SHP77 (cell line): ENCODE measurements at regions not wholly inside any gene's neighbourhood (a gene's known extent, or its start where the extent isn't known, plus 50 kb on each side); places are given as distances from the start of the nearest gene placed in this dataset.
"Not testable (repeated sequence)": the region's sequence is repeated elsewhere in the genome, so short reads cannot be mapped to it uniquely, and the experiment has no call there.

Experiments
- DNase-seq, 2 experiments: peaks; one replicate each; lab custom pipeline; 2025; lab: John Stamatoyannopoulos, UW

DNA sequence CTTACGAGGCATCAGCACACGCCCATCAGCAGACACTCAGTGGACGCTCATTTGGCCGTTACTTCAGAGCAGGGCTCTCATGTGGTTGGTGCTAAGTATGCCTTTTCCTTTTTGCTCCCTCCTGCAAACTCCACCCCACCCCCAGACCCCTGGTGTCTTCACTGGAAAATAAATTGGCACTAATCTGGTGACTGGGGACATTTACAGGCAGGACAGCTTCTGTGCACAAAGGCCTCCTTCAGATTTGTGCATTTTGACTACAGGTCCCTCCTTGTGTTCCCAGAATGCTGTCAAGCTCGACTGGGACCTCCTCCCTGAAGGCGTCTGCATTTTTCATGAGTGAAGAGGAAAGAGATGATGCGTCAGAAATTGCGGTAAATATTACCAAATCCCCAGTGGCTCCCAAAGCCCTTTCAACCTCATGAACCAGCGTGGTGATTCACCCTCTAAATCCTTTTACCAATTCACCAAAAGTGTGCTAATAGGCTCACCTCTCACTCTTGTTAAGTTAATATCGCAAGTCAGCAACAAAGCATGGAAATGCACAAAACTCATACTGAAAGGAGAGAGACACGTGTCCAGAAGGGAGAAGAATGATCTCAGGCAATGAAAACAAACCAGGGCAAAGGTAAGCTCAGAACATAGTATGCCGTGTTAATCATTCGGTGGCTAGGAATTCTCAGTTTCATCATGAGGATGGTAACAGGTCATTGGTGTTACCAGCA lies 119.0 kb downstream of the NKX6-1 start:
- no peak for DNase-seq

DNA sequence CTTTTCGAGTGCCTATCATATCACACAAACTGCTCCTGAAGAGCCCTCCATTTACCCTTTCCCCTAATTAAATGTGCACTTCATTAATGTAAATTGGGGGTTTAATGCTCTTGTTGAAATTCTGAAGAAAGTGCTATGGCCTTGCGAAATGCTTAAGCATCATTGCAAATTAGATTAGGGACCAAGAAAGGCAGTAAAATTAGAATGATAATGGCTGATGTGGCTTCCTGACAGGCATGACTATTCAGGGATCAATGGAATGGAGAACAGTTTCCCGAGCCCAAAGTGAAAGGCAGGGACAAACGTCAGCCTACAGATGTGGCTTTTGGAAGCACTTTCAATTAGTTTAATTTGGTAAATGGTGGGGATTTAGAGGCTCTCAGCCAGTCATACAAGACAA lies 120.1 kb downstream of the NKX6-1 start:
- no peak for DNase-seq

DNA sequence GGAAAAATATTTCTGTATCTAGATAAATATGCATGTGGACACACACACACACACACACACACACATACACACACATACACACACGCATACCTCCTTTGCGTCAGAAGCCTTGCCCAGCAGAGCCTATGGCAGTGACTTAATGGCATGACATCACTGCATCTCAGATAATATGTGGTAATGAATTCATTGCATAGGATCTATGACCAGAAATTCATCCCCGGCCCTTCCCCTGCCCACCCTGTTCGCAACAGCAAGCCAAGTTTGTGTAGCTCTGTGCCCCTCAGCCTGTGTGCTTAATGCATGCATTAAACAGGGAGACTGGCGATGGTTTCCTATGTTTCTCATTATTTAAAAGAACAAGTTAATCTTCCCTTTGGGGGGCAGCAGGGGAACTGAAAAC lies 120.7 kb downstream of the NKX6-1 start:
- DNase-seq = no peak

DNA sequence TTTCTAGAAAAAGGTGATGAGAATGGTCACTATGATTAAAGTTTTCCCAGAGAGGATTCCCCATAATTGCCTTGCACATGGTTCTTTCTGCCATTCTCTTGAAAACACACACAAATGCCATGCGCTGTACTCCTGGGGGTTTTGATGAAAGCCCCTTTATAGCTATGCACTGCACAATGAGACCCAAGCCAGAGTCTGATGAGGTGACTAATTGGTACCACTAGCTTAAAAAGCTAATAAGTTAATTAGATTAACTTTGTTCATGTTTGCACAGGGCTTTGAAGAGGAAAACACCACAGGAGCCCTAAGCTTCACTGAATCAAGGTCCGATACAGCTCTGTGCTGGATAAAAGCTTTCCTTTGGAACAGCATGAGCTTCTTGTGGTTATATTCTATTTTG lies 132.2 kb downstream of the NKX6-1 start:
- DNase-seq = no peak

DNA sequence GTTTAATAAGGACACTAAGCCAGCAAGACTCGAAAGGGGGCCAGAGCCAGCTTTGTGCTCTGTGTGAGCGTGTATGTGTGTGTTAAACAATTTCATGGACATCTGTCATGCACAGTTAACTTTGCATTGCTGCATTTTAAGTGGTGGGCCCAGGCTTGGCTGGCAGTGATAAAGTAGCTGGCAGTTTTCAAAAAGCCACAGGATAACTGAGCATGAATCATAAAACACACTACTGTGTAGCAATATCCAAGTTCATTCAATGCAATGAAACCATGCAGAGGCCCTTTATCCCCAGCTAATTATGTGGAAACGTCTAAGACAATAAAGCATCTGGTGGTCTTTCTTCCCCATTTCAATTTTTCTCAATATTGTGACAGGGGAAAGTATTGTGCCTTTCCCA lies 132.9 kb downstream of the NKX6-1 start:
- DNase-seq = no peak

DNA sequence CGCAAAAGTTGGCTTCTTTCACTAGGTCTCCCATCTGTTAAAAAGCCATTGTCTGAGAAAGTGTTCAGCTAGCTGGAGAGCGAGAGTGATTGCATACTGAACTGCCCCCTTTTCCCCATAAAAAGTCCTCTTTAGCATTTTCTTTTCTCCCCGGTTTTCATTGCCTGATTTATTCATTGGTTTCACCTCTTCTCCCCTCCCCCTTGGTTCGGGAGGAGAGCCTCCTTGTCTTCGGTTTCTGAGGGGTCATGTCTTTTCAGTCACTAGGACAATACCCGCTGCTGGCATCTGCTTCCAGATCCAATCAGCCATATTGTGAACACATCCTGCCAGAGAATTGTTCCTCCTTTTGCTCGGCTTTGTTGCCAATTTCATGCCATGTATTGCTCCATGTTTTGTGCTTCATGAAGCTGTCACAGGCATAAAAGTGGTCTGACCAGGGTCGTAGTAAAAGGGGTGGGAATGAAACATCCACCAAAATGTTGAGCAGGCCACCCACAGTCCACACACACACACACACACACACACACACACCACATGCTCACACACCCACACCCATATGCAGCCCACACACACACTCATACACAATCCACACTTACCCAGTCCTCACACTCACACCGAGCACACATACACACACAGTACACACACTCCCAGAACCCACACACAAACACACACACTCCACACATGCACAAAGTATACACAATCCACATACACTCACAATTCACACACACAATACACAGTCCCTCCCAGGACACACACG lies 136.0 kb downstream of the NKX6-1 start:
- DNase-seq = peak in 1 of 2 experiments; percentile 9

DNA sequence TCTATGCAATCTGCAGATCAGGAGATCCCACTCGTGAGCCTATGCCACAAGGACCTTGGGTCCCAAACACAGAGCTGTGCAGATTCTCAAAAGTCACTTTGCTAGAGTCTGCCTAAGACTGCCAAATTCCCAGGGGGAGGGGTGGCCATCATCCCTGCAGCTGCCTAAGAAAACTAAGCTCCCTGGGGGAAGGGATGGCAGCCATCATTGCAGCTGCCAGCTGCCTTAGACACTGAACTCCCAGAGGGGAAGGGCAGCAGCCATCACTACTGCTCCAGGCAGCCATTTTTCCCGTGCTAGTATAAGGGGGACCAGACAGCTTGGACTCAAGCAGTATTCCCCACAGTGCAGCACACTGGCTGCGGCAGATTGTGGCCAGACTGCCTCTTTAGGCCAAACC lies 156.9 kb downstream of the NKX6-1 start:
- DNase-seq = no peak

DNA sequence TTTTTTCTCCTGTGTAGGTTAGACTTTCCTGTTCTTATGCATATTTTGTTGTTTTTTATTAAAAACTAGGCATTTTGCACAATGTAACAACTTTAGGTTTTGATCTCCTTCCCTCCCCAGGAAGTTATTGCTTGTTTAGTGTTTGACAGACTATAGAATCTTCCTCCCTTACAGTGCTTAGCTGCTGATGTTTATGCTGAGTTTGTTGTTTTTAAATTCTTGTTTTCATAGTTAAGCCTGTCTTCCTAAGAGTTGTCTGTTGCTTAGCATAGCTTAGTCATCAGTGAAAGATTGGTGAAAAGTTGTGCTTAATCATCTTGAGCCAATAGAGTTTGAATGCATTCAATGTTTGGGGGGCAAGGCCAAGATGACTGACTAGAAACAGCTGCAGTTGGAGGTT lies 157.5 kb downstream of the NKX6-1 start:
- DNase-seq = no peak

DNA sequence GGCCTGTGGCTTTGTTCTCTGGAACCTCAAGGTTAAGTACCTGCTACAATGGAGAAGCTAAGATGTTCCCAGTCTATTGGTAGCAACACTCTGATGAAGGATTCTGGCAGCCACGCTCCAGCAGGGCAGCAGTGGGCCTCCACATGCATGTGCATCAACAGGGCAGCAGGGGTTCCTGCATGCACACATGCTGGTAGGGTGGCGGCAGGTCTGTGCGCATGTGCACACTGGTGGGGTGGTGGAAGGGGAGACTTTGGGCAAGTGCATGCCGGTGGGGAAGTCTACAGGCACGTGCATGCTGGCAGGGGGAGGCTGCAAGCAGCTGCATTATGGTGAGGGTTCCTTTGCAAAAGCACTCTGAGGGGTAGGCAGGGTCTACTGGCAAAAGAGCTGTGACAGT lies 160.7 kb downstream of the NKX6-1 start:
- no peak for DNase-seq

DNA sequence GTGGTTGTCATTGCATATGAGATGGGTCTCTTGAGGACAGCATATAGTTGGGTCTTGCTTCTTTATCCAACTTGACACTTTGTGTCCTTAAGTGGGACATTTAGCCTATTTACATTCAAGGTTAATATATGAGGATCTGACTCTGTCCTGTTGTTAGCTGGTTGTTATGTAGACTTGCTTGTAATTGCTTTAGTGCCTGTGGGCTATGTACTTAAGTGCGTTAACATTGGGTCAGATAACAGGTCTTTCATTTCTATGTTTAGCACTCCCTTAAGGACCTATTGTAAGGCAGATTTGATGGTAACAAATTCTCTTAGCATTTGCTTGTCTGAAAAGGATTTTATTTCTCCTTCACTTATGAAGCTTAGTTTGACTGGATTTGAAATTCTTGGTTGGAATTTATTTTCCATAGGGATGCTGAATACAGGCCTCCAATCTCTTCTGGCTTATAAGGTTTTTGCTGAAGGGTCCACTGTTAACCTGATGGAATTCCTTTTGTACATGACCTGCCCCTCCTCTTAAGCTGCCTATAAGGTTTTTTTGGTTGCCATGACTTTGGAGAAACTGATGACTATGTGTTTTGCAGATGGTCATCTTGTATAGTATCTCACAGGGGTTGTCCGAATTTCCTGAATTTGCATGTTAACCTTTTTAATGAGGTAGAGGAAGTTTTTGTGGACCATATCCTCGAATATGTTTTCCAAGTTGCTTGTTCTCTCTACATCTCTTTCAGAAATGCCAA lies 162.0 kb downstream of the NKX6-1 start:
- DNase-seq = no peak

DNA sequence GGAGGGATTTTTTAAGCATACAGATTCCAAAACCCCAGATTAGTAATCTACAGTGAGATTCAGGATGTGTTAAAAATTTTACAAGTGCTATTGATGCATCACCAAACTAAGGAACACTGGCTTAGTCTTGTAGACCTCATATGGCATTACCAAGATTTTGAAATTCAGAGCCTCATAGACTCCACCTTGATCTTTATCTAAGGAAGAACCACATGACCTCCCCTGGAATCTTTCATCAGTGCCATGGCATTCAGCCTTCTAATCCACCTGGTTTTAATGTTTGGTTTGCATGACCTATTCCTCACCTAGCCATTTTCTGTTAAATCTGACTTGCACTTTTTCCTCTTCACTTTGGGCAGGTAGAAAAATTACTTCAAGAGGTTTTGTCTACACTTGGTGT lies 171.6 kb downstream of the NKX6-1 start:
- no peak for DNase-seq

DNA sequence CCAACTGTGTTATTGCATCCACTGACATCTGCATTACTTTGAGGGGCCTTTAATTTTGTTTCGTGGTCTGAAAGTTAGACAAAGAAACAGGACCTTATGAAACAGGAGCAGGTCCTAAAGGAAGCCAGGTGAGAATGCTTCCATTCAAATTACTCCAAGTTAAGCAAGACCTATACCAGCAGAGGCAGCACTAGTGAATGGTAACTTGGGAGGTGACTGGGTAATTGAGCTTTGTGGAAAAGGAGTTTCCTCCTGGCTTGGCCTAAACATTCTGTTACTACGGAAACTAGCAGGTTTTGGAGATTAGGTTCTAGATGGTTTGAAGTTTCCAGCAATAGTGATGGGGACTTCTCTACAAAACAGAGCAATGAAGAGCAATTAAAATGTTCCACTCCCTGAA lies 173.5 kb downstream of the NKX6-1 start:
- no peak for DNase-seq

DNA sequence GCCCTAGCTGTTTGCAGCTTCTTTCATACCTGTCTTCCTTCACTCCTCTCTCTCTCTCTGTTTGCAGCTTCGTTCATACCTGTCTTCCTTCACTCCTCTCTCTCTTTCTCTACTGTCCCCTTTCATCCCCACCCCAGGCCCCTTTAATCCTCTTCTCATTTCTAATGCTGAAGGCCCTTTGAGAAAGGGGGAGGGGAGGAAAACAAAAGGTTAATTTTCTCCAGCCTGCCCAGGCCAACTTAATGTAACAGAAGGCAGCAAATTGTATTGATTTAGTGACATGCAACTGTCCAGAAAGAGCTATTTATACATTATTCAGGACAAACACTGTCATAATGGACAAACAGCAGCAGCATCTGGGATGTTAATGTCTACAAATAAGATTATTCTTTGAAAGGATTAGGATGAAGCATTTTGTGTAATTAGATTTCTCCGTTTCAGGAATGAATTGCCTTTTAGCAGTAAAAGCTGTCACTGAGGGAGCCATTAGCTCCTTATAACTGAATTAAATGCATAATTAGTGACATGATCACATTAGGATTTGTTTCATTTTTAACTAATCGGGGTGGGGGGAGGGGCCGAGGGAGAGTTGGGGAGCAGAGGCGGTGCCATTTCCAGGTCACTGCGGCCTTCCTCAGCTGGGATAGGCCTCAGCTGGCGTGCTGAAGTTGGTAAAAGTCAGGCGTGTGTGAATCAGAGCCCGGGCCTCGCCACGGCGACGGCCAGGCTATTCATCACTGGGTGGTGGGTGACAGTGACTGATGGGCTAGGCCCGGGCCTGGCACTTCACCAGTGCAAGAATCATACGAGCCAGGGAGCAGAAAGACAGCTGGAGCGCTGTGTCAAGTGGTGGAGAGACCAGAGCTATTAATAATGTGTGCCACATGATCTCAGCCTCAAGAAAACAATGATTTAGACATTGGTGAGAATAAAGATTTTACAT lies 174.5 kb downstream of the NKX6-1 start:
- peak in 1 of 2 experiments; percentile 16 for DNase-seq

DNA sequence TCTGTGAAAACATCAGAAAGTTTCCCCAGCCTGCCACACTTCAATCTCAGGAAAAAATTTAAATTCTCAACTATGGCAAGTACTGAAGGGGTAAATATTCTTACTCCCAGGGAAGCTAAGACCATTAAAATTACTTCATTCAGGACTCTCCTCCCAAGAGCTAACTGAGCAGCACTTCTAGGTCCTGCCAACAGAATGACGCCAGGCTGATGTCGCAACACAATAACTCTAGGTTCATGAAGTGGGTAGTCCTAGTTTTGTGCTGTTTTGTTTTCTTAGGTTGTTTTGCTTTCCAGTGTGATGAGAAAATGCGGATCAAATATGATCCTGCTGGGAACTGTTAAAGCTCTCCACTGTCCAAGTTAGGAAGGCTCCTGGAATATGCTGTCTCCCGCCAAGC lies 180.0 kb downstream of the NKX6-1 start:
- DNase-seq = no peak

DNA sequence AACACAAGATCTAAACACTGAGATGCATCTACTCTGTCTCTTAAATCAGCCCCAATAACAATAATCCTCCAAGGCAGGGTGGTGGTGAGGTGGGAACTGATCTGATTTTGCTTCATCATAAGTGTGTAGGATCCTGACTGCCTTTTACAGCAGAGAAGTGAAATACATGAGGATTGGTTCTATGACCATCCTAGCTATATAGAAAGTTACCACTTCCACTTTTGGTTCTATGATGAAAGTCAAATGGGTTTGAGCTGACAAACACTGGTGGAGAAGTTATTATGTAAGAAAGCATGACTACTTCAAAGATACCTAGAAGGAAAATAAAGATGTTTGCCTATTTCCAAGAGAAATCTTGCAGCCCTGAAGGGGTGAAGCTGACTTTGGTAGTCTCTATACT lies 181.6 kb downstream of the NKX6-1 start:
- no peak for DNase-seq

DNA sequence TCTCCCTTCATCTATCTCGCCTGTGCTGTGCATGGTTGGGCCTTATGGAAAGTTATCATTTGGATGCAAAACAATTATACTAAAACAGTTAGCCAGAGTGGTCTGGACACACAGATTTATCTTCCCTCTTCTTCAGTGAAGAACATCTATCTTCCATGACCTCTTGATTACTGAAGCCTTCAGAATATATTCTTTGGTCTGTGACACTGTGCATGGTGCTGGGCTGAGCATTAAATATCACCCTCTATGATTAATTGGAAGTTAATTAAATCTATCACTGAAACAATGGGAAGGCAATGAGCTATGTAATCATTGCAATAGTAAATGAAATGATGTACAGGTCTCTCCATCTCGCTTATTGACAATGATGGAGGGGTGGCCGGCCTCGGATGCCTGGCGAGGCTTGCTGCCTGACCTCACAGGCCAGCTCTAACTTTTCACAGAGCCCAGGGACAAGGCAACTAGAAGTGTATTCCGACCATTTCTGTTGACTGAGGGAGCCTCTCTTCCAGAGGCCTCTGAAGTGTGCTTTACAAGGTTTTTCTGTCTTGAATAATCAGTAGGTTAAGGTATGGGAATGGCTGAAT lies 186.6 kb downstream of the NKX6-1 start:
- DNase-seq = no peak

DNA sequence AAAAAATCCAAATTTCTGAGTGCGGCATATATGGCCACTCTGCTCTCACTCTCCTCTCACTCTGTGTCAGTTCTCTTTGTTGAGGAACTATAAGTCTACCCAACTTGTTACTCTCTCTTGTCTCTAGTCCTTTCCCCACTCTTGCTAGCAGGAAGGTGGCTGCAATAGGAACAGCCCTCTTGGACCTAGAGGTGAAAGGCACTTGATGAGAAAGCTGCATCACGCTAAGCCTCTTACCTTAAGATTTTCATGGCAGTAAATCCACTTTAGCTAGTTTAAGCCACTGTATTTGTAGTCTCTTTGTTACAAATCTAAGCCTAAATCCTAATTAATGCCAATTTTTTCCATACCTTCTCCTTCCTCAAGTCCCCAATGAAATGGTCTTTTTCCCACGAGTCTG lies 189.9 kb downstream of the NKX6-1 start:
- DNase-seq = no peak

DNA sequence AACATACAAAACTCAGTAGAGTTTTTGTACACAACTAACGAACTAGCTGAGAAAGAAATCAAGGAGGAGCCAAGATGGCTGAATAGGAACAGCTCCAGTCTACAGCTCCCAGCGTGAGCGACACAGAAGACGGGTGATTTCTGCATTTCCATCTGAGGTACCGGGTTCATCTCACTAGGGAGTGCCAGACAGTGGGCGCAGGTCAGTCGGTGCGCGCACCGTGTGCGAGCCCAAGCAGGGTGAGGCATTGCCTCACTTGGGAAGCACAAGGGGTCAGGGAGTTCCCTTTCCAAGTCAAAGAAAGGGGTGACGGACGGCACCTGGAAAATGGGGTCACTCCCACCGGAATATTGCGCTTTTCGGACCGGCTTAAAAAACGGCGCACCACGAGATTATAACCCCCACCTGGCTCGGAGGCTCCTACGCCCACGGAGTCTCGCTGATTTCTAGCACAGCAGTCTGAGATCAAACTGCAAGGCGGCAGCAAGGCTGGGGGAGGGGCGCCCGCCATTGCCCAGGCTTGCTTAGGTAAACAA lies 200.3 kb downstream of the NKX6-1 start:
- DNase-seq = not testable (repeated sequence)

DNA sequence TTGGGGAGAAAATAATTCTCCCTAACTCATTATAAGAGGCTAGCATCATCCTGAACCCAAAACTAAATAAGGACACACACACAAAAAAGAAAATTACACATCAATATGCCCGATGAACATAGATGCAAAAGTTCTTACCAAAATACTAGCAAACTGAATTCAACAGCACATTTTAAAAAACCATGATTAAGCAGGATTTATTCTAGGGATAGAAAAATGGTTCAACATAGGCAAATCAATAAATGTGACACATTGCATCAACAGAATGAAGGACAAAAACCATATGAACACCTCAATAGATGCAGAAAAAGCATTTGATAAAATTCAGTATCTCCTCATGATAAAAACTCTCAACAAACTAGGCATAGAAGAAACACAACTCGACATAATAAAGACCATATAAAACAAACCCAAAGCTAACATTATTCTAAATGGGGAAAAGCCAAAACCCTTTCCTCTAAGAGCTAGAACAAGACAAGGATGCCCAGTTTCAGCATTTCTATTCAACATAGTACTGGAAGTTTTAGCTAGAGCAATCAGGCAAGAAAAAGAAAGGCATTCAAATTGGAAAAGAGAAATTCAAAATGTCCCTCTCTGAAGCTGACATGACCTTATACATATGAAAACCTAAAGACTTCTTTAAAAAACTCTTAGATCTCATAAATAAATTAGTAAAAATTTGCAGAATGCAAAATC lies 200.9 kb downstream of the NKX6-1 start:
- DNase-seq = no peak

DNA sequence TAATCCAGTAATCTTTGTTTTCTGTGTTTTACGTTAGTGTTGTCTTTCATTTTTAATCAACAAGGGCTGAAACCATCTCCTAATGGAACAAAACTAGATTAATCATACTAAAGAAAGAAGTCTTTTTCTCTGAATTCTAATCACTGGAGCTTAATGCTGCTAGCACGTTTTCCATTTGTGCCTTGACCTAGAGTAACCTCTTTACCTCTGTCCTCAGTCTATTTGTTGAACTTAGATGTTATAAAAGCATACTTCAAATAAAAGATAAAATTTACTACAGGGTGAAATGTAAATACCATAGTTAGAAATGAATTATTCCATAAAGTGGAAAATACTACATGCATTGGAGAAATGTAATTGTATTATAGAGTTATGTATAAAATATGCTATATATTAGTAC lies 207.1 kb downstream of the NKX6-1 start:
- DNase-seq = no peak

DNA sequence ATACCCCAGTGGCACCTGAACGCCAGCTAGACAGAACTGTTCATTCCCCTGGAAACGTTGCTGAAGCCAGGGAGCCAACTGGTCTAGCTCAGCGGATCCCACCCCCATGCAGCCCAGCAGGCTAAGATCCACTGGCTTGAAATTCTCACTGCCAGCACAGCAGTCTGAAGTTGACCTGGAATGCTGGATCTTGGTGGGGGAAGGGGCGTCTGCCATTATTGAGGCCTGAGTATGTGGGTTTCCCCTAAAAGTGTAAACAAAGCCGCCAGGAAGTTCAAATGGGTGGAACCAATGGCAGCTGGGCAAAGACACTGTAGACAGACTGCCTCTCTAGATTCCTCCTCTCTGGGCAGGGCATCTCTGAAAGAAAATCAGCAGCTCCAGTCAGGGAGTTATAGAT lies 213.0 kb downstream of the NKX6-1 start:
- no peak for DNase-seq
